ENCODE measurements at regions not wholly inside any gene's neighbourhood (a gene's known extent, or its start where the extent isn't known, plus 50 kb on each side); places are given as distances from the start of the nearest gene placed in this dataset.
"Not testable (repeated sequence)": the region's sequence is repeated elsewhere in the genome, so short reads cannot be mapped to it uniquely, and the experiment has no call there.

DNA sequence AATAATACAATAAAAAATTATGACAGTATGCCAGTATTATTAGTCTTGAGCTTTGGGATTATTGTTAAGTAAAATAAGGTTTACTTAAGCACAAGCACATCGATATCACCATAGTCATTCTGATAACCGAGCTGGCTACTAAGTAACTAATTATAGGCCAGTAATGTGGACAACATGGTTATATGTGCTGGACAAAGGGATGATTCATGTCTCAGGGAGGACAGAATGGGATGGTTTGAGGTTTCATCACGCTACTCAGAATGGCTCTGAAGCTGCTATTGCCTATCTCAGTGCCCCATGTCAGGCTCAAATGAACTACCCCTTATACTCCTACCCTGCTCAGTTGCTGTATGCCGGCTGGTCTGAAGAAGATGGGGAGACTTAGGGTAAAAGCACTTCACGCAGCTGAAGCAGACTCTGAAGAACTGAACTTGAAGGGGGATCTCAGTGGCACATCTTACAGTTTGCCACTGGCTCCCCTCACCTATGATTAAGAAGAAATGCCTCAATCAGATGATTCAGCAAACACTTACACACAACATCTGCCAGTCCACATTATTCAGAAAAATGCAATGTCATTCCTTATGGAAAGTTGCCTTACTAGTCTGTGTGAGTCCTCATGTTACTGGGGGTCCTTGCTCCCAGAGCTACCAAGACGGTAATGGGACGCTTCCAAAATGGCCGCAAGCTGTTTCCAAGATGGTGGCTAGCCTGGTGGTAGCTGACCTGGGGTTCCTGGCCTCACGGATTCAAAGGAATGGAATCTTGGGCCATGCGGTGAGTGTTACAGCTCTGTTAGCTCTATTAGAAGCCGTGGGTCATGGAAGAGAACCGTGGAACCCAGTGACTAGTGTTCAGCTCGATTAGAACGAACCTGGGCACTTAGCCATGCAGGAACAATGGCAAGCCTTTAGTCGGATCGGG lies 1098.6 kb downstream of the TAF11L14 start:
- DNase-seq (ENCODE audit: low read depth) = no peak

- DNase-seq (ENCODE audit: low read depth) = no peak
These were observed 1101.8 kb downstream of the TAF11L14 start for GRCh38 chr5:18736051-18736398.

DNA sequence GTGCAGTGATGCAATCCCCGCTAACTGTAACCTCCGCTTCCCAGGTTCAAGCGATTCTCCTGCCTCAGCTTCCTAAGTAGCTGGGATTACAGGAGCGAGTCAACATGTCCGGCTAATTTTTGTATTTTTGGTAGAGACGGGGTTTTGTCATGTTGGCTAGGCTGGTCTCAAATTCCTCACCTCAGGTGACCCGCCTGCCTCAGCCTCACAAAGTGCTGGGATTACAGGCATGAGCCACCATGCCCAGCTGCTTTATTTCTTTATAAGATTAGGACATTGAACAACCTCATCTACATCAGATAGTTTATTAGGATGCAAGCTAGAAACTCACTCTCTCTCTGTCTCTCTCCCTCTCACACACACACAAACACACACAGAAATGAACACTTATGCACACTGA lies 1102.5 kb downstream of the TAF11L14 start:
- not testable (repeated sequence) for DNase-seq (ENCODE audit: low read depth)

DNA sequence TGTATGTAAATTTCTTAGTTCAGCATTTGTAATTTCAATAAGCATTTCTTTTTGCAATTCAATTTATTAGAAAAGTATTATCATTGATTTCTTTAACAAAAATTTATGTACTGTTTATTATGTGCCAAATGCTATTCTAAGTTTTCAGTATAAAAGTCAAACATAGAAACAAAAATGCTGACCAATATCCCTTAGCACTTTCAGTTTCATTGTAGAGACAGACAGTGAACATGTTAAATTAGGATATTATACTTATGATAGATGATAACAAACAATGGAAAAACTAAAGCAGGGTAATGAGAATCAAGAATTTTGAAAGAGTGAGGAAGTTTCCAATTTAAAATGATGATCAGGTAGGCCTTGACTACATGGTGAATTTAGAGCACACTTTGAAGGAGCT lies 1106.0 kb downstream of the TAF11L14 start:
- no peak for DNase-seq (ENCODE audit: low read depth)

- no peak for DNase-seq (ENCODE audit: low read depth)
These were observed 1108.6 kb downstream of the TAF11L14 start for GRCh38 chr5:18742830-18743229.

- no peak for DNase-seq (ENCODE audit: low read depth)
These were observed 1110.2 kb downstream of the TAF11L14 start for GRCh38 chr5:18744441-18744840.

- no peak for DNase-seq (ENCODE audit: low read depth)
These were observed 1111.1 kb downstream of the TAF11L14 start for GRCh38 chr5:18745042-18745987.

GRCh38 chr5:18745988-18746615 lies 1111.8 kb downstream of the TAF11L14 start:
- DNase-seq (ENCODE audit: low read depth) = no peak

- no peak for DNase-seq (ENCODE audit: low read depth)
These were observed 1115.5 kb downstream of the TAF11L14 start for GRCh38 chr5:18749763-18750162.

- no peak for DNase-seq (ENCODE audit: low read depth)
These were observed 1118.1 kb downstream of the TAF11L14 start for GRCh38 chr5:18752317-18752716.

DNA sequence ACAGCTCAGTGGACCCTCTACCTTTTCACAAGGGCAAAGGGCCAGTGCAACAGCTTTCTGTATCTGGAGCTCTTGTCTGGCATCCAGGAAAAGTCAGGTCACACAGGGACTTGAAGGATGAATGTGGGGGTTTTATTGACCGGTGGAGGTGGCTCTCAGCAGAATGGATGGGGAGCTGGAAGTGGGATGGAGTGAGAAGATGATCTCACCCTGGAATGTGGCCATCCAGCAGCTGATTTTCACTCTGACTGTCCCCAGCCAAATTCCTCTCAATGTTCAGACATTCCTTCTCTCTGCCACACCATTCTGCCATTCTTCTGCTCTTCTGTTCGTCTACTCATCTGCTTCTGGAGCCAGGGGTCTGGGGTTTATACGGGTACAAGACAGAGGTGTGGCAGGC lies 1119.9 kb downstream of the TAF11L14 start:
- DNase-seq (ENCODE audit: low read depth) = no peak

GRCh38 chr5:18761801-18762200 lies 1127.5 kb downstream of the TAF11L14 start:
- peak; percentile 5 for DNase-seq (ENCODE audit: low read depth)

DNA sequence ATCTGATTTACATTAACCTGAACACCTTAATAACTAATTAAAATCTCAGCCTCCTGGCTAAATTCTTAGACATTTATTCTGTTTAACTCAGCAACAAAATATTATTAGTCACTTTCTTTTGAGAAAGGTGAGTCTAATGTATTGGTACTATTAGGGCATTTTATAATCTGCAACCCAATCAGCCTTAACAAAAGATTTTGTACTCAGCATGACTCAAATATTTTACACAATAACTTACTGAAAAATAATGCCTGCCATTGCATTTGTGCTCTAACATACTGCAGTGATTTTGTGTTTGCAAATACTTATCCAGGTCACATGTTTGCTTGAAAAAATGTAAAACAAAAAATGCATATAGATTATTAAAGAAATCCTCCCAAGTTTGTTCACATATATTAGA lies 1129.9 kb downstream of the TAF11L14 start:
- no peak for DNase-seq (ENCODE audit: low read depth)

- DNase-seq (ENCODE audit: low read depth) = no peak
These were observed 1131.0 kb downstream of the TAF11L14 start for GRCh38 chr5:18765304-18765703.

DNA sequence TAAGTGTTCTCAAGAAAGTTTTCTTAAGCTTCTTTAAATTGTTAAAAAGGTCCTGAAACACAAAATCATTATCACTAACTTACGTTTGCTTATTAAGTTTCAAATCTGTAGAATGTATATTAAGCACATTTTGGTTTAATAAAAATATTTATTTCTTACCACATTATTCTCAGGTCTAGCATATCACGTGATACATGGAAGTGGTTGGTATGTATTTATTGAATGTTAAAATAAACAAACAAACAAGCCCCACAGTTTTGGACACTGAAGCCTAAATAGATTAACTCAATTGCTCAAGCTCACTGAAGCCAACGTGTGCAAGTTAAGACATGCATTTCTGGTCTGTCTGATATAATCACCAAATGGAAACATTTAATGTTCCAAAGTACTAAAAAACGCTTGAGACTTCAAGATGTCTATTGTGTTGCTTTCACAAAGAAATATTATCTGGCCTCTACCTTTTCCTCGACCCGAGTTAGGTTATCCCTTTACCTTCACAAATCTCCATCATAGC lies 1136.9 kb downstream of the TAF11L14 start:
- DNase-seq (ENCODE audit: low read depth) = no peak

GRCh38 chr5:18772475-18772874 lies 1138.2 kb downstream of the TAF11L14 start:
- DNase-seq (ENCODE audit: low read depth) = peak; percentile 18

GRCh38 chr5:18778225-18778624 lies 1144.0 kb downstream of the TAF11L14 start:
- no peak for DNase-seq (ENCODE audit: low read depth)

- no peak for DNase-seq (ENCODE audit: low read depth)
These were observed 1155.1 kb downstream of the TAF11L14 start for GRCh38 chr5:18789218-18789998.

- DNase-seq (ENCODE audit: low read depth) = peak; percentile 20
These were observed 1157.9 kb downstream of the TAF11L14 start for GRCh38 chr5:18792145-18792544.

DNA sequence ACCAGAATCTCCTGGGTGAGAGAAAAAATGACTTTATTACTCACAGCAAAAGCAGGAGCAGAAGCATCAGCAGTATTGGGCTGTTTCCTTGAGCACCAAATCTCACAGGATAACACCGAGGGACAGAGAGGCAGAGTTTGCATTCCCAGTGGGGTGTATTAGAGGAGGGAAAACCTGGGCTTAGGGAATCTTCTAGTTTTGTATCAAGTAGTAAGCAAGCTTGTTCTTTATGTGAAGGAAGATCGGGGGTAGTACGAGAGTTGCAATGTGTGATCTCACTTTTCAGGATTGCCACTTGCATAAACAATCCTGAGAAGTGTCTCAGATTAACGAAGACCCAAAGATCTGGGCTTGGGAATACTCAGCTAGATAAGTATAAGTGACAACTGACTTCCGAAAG lies 1163.0 kb downstream of the TAF11L14 start:
- DNase-seq (ENCODE audit: low read depth) = peak; percentile 5

DNA sequence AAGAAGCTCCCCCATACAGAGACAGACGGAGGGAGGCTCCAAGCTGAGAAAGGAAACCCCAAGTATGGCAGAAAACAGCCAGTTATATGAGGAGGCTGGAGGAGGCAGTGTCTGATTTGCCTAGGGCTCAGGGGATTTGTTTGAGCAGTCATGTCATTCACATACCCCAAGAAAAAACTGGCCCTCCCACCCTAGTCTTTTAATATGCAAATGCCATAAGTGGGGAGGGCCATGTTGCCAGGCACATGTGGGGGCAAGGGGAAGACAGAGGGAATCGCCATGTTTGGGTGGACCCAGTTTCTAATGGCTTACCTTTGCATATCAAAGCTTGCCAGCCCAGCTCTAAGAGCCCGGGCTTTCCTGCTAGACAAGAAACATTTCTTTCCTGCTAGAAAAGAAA lies 1163.8 kb downstream of the TAF11L14 start:
- no peak for DNase-seq (ENCODE audit: low read depth)

Measured in iris pigment epithelial cell (primary cell).